NB4 (cell line): ENCODE measurements at regions not wholly inside any gene's neighbourhood (a gene's known extent, or its start where the extent isn't known, plus 50 kb on each side); places are given as distances from the start of the nearest gene placed in this dataset.
"Not testable (repeated sequence)": the region's sequence is repeated elsewhere in the genome, so short reads cannot be mapped to it uniquely, and the experiment has no call there.

Experiments used
- DNase-seq: peaks from one replicate; pipeline ENCODE4 v3.0.0; 2010; ENCODE audit warnings: low read depth
- H3K4me3 ChIP-seq: one replicate; pipeline ENCODE4 v1.5.1; 2011; ENCODE audit warnings: mild to moderate bottlenecking, low read depth, low read length, moderate library complexity
- CTCF ChIP-seq: IDR thresholded peaks from one replicate; pipeline ENCODE4 v1.5.1; 2012; ENCODE audit warnings: low read depth, low read length
- MAX ChIP-seq: IDR thresholded peaks from 2 replicates; pipeline ENCODE4 v1.6.1; 2011; ENCODE audit warnings: low read depth, low read length
- MYC ChIP-seq: IDR thresholded peaks from 2 replicates; pipeline ENCODE4 v1.6.1; 2011; ENCODE audit warnings: low read depth, low read length
- POLR2A ChIP-seq: IDR thresholded peaks from 2 replicates; pipeline ENCODE4 v1.6.1; 2011; ENCODE audit warnings: mild to moderate bottlenecking; ENCODE audit not compliant: insufficient read length; ENCODE audit errors: extremely low read depth

DNA sequence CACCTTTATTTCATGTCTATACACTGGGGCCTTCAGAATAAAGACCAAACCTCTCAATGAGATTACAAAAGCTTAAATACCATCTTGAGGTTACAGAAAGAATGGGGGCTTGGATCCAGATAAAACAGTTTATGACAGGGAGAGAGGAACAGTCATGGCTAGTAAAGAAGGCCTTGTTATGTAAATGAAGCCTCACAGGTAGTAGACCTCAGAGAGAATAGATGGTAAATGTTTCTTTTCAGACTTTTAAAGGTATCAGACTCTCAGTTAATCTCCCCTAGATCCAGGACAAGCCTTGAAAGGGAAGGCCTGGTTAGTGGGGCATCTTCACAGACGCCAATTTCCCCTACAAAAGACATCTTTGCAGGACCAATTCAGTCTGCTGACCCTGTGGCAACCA is 1325.6 kb downstream of the HACE1 start:
- TF ChIP-seq POLR2A (no peak), MYC (no peak), CTCF (no peak), MAX (no peak)
- no peak overlapping the region for H3K4me3 ChIP-seq
- DNase-seq = no peak

- no peak for DNase-seq
- no peak overlapping the region for H3K4me3 ChIP-seq
- TF ChIP-seq MYC (no peak), POLR2A (no peak), CTCF (no peak), MAX (no peak)
Observed at GRCh38 chr6:103522045-103522444, 1337.7 kb downstream of the HACE1 start.

GRCh38 chr6:103516336-103516735 is 1343.4 kb downstream of the HACE1 start:
- no peak for TF ChIP-seq POLR2A
- no peak for TF ChIP-seq MAX
- no peak for TF ChIP-seq MYC
- no peak for TF ChIP-seq CTCF
- no peak for DNase-seq
- no peak overlapping the region for H3K4me3 ChIP-seq

DNA sequence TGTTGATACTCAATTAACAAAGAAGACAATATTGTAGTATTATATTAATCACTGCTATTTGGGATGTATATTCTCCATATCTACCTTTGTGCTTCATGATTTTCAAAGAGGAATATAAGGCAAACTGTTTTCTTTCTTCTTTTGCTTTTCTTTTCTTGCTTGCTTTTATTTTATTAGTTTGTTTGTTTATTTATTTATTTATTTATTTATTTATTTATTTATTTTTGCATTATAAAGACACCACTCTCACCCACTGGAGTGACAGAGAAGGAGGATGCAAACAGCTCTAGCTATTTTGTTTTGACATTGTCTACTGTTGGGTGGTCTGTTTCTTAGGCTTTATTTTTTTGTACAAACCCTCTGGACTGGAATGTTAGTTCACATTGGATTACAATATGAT is 1352.7 kb downstream of the HACE1 start:
- H3K4me3 ChIP-seq = no peak overlapping the region
- no peak for DNase-seq
- TF ChIP-seq POLR2A (no peak), MAX (no peak), CTCF (no peak), MYC (no peak)

DNA sequence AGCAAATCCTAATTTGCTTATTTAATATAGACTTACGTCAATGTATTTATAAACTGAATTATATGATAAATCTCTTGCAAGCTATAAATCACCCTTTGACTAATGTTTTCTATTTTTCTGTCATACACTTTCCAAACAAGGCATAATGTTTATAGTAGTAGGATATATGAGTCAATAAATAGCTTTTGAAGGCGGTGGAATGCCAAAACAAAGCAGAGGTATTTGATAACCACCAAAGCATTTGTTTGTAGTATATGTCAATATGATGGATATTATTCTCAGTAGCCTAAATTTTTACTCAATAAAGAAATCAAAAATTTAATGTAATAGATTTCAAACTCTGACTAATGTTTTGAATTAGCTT is 1354.6 kb downstream of the HACE1 start:
- no peak for DNase-seq
- no peak overlapping the region for H3K4me3 ChIP-seq
- TF ChIP-seq CTCF = no peak
- TF ChIP-seq POLR2A = no peak
- no peak for TF ChIP-seq MAX
- TF ChIP-seq MYC = no peak

DNA sequence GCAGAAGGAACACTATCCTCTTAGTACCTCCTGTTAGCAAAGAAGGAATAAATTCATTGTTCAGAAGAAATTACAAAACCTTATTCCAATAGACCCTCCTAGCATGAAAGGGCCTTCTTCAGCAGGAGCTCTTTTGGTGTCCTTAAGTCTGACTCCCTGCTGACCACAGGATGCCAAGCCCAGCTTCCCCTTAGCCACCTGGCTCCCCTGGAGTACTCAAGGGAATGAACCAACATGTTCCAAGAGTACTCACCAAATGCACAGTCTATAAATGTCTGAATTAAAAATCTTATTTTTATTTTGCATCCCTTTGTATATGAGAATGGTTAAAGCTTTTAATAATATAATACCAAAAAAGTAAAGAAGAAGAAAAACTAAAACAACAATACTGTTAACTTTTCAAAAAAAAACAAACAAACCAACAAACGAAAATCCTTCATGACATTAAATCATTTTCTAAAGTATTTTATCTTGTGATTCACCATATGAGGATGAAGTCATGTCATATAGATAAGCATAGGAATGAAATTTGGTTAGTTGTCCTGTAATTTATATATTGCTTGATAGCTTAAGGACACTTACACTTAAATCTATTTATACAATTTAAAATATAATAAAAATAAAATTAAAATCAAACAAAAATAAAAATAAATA is 1355.1 kb downstream of the HACE1 start:
- no peak overlapping the region for H3K4me3 ChIP-seq
- no peak for TF ChIP-seq CTCF
- TF ChIP-seq POLR2A = no peak

GRCh38 chr6:103496588-103496987 is 1363.1 kb downstream of the HACE1 start:
- not testable (repeated sequence) for H3K4me3 ChIP-seq

More for the DNA sequence above, 1355.1 kb downstream of the HACE1 start:
- no peak for DNase-seq

More at GRCh38 chr6:103496588-103496987, 1363.1 kb downstream of the HACE1 start:
- not testable (repeated sequence) for DNase-seq
